Peyer's patch (tissue), 4 donors: ENCODE measurements at regions not wholly inside any gene's neighbourhood (a gene's known extent, or its start where the extent isn't known, plus 50 kb on each side); places are given as distances from the start of the nearest gene placed in this dataset.

Experiments used
- DNase-seq, 3 donors: peaks; one replicate each; pipeline ENCODE4 v3.0.0-alpha.2; 2017 to 2019
- H3K27ac ChIP-seq, 4 donors: fragments of 200-600 bp; sonication (generic); one replicate each; pipeline ENCODE4 v1.5.1; 2016 to 2019
- H3K27me3 ChIP-seq, 2 donors: fragments of 200-600 bp; sonication (generic); one replicate each; pipeline ENCODE4 v1.5.1; 2019
- H3K36me3 ChIP-seq, 3 donors: fragments of 200-600 bp; sonication (generic); one replicate each; pipeline ENCODE4 v1.5.1; 2016 to 2019
- H3K4me1 ChIP-seq, 4 donors: fragments of 200-600 bp; sonication (generic); one replicate each; pipeline ENCODE4 v1.5.1; 2016 to 2019
- H3K4me3 ChIP-seq, 4 donors: fragments of 200-600 bp; sonication (generic); 1 replicate in 3 of 4; 2 replicates in 1 of 4; pipeline ENCODE4 v1.5.1; 2016 to 2019; ENCODE audit warnings: mild to moderate bottlenecking in 1 of 4
- H3K9me3 ChIP-seq, 4 donors: fragments of 200-600 bp; sonication (generic); one replicate each; pipeline ENCODE4 v1.5.1; 2016 to 2019; ENCODE audit warnings: mild to moderate bottlenecking in 1 of 4
- POLR2A ChIP-seq, 2 donors: fragments of 450-650 bp; IDR thresholded peaks; one replicate each; pipeline ENCODE4 v1.5.1; 2017; ENCODE audit warnings: antibody characterized with exemption in 2 of 2, mild to moderate bottlenecking in 2 of 2, moderate library complexity in 2 of 2
- TF ChIP-seq, protein P1 (sequence below), 6 experiments: fragments of 450-650 bp in 4 of 6; fragments of 200-600 bp in 2 of 6; sonication (generic) in 1 of 6; IDR thresholded peaks; one replicate each; pipeline ENCODE4 v1.5.1; 2017 to 2019; ENCODE audit warnings: antibody characterized with exemption in 6 of 6, mild to moderate bottlenecking in 3 of 6, moderate library complexity in 1 of 6

GRCh38 chr7:33831389-33832141 is 73.8 kb upstream of the BMPER start:
- H3K27me3 ChIP-seq, result no peaks in the 10 kb centered on the region
- H3K4me3 ChIP-seq, result no peak overlapping the region
- H3K4me1 ChIP-seq, result no peaks in the 10 kb centered on the region
- no peaks in the 10 kb centered on the region for H3K9me3 ChIP-seq
- no peak for TF ChIP-seq POLR2A (IDR thresholded peaks at IDR 0.05)
- TF ChIP-seq, protein P1, sequence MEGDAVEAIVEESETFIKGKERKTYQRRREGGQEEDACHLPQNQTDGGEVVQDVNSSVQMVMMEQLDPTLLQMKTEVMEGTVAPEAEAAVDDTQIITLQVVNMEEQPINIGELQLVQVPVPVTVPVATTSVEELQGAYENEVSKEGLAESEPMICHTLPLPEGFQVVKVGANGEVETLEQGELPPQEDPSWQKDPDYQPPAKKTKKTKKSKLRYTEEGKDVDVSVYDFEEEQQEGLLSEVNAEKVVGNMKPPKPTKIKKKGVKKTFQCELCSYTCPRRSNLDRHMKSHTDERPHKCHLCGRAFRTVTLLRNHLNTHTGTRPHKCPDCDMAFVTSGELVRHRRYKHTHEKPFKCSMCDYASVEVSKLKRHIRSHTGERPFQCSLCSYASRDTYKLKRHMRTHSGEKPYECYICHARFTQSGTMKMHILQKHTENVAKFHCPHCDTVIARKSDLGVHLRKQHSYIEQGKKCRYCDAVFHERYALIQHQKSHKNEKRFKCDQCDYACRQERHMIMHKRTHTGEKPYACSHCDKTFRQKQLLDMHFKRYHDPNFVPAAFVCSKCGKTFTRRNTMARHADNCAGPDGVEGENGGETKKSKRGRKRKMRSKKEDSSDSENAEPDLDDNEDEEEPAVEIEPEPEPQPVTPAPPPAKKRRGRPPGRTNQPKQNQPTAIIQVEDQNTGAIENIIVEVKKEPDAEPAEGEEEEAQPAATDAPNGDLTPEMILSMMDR (IDR thresholded peaks at IDR 0.05), result no peak
- no peaks in the 10 kb centered on the region for H3K36me3 ChIP-seq
- peak overlapping the region in 1 of 4 donors; percentile 17 for H3K27ac ChIP-seq
- DNase-seq, result no peak

DNA sequence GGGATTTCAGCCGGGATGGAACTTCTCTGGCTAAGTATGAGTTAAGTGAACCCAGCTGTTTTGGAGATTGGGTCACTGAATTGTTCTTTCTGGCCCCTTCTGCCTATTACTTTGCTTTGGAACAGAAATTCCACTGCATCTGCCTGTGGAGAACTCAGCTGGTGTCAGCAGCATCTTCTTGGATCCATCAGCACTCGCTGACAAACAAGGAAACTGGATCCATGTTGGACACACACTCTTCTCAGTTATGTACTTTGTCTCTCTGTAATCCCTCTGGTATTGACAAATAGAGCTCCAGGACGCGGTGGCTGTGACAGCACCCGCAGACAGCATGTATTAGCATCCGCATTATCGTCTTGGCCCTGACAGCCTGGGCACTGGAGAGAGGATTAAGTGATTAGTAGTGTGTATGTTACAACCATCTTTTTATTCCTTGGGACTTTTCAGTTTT is 73.0 kb upstream of the BMPER start:
- H3K27ac ChIP-seq, result no peak overlapping the region
- no peaks in the 10 kb centered on the region for H3K36me3 ChIP-seq
- H3K27me3 ChIP-seq, result no peaks in the 10 kb centered on the region
- TF ChIP-seq, protein P1 (IDR thresholded peaks at IDR 0.05), result no peak
- TF ChIP-seq POLR2A (IDR thresholded peaks at IDR 0.05), result no peak
- no peaks in the 10 kb centered on the region for H3K4me1 ChIP-seq
- no peak overlapping the region for H3K4me3 ChIP-seq
- no peaks in the 10 kb centered on the region for H3K9me3 ChIP-seq
- DNase-seq, result no peak

DNA sequence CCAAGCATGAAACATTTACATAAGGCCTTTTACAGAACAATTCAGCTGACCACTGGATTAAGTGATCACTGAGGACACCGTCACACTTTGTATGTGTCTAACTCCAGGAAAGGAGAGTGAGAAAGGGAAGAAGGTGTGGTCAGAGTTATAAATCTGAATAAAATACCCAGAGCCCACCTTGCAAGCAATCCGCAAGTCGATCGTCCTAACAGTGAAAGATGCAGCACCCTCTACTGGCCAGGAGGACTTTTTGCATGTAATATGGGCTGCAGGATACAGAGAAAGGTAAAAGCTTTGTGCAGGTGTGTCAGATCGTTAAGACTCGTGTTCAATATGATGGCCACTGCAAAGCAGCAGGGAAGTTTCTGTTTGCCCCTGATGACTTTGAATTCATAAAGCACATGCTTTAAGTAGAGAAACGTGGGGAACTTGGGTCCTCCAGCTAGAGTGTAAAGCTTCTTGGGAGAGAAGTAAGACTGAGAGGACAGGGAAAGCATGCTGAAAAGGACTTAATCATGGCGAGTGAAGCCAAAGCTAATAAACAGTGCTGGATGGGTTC is 68.5 kb upstream of the BMPER start:
- Histone ChIP-seq H3K27me3 (no peaks in the 10 kb centered on the region), H3K9me3 (no peaks in the 10 kb centered on the region), H3K27ac (no peak overlapping the region), H3K4me1 (no peaks in the 10 kb centered on the region), H3K4me3 (no peak overlapping the region), H3K36me3 (no peaks in the 10 kb centered on the region)
- TF ChIP-seq, protein P1 (IDR thresholded peaks at IDR 0.05), result no peak
- no peak for TF ChIP-seq POLR2A (IDR thresholded peaks at IDR 0.05)
- DNase-seq, result no peak

DNA sequence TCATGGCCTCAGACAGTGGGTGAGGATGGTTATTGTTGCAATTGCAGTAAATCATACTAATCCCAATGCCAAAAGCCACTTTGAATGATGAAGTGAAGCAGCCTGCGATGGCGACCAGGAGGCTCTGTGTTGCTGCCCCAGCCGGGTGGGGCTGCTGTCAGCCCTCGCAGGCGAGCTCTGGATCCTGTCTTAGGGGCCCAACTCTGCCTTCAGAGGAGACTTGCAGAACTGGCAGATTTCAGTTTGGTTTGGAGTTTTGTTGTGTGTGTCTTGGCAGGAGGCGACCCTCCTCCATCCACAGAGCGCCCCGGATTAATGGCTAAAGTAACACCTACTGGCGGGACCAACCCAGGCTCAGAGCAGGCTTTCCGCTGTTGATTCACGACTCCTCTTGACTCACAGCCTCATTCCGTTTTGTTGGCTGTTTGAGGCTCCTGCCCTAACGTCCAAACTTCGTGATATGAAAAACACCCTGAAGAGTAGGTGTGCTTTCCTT is 67.9 kb upstream of the BMPER start:
- no peaks in the 10 kb centered on the region for H3K4me1 ChIP-seq
- H3K36me3 ChIP-seq, result no peaks in the 10 kb centered on the region
- H3K4me3 ChIP-seq, result no peak overlapping the region
- no peak overlapping the region for H3K27ac ChIP-seq
- TF ChIP-seq POLR2A (IDR thresholded peaks at IDR 0.05), result no peak
- TF ChIP-seq, protein P1 (IDR thresholded peaks at IDR 0.05), result no peak
- no peak for DNase-seq
- no peaks in the 10 kb centered on the region for H3K9me3 ChIP-seq
- no peaks in the 10 kb centered on the region for H3K27me3 ChIP-seq

DNA sequence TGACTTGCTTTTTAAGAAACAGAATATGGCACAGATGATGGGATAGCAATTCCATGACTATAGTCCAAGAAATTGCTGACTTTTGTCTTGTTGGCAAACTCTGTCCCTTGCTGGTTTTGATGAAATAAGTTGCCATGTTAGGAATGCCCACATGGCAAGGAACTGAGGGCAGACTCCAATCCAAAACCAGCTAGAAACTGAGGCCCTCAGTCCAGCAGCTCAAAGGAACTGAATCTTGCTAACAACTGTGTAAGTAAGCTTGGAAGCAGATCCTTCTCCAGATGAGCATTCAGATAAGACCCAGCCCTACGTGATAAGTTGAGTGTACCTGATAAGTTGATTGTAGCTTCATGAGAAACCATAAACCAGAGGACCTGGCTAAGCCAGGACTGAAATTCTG is 64.3 kb upstream of the BMPER start:
- H3K9me3 ChIP-seq, result no peaks in the 10 kb centered on the region
- no peak overlapping the region for H3K27ac ChIP-seq
- TF ChIP-seq, protein P1 (IDR thresholded peaks at IDR 0.05), result no peak
- no peak for TF ChIP-seq POLR2A (IDR thresholded peaks at IDR 0.05)
- H3K27me3 ChIP-seq, result no peaks in the 10 kb centered on the region
- no peaks in the 10 kb centered on the region for H3K4me1 ChIP-seq
- no peak for DNase-seq
- no peaks in the 10 kb centered on the region for H3K36me3 ChIP-seq
- no peak overlapping the region for H3K4me3 ChIP-seq
